ENCODE measurements at regions not wholly inside any gene's neighbourhood (a gene's known extent, or its start where the extent isn't known, plus 50 kb on each side); places are given as distances from the start of the nearest gene placed in this dataset.

DNA sequence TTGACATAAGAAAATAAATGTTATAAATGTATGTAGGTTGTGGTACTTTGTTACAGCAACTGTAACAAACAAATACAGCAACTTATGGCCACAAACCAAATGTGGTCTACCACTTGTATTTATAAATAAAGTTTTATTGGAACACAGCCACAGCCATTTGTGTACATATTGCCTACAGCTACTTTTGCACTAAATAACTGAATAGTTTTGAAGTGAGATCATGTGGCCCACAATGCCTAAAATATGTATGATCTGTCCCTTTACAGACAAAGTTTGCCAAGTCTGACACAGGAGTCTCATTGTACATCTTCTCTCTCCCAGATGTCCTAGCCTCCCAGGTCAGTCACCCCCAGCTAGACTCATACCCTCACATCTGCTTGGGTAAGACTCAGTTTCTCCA, 283.6 kb upstream of the PRDM9 start:
- H3K4me3 ChIP-seq (ENCODE audit: low read depth, low read length): no peak overlapping the region
- TF ChIP-seq, protein P1, sequence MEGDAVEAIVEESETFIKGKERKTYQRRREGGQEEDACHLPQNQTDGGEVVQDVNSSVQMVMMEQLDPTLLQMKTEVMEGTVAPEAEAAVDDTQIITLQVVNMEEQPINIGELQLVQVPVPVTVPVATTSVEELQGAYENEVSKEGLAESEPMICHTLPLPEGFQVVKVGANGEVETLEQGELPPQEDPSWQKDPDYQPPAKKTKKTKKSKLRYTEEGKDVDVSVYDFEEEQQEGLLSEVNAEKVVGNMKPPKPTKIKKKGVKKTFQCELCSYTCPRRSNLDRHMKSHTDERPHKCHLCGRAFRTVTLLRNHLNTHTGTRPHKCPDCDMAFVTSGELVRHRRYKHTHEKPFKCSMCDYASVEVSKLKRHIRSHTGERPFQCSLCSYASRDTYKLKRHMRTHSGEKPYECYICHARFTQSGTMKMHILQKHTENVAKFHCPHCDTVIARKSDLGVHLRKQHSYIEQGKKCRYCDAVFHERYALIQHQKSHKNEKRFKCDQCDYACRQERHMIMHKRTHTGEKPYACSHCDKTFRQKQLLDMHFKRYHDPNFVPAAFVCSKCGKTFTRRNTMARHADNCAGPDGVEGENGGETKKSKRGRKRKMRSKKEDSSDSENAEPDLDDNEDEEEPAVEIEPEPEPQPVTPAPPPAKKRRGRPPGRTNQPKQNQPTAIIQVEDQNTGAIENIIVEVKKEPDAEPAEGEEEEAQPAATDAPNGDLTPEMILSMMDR (IDR thresholded peaks at IDR 0.05; ENCODE audit: low read depth, low read length): no peak
- DNase-seq (ENCODE audit: low read depth, low spot score): peak; percentile 17
- in situ Hi-C loops (cut with HindIII; ENCODE audit: low sequenced_read_pairs): no loop called here

DNA sequence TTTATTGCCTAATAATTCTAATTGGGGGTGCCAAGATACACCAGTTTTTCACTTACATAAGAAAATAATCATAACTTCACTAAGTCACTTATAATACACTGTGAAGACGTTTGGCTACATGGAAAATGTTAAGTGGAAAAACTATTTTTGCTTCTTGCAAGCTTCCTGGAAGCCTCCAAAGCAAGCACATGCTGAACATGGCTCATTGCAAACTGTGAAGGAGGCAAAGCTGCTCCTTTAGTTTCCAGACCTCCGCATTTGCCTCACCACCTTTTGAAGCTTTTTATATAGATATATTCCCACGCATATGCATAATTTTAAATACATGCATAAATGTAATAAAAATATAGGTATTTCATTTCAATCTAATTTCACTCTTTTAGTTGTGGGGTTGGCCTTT, 285.6 kb upstream of the PRDM9 start:
- TF ChIP-seq, protein P1 (IDR thresholded peaks at IDR 0.05; ENCODE audit: low read depth, low read length): no peak
- no peak for DNase-seq (ENCODE audit: low read depth, low spot score)
- in situ Hi-C loops (cut with HindIII; ENCODE audit: low sequenced_read_pairs): no loop called here
- H3K4me3 ChIP-seq (ENCODE audit: low read depth, low read length): no peak overlapping the region

DNA sequence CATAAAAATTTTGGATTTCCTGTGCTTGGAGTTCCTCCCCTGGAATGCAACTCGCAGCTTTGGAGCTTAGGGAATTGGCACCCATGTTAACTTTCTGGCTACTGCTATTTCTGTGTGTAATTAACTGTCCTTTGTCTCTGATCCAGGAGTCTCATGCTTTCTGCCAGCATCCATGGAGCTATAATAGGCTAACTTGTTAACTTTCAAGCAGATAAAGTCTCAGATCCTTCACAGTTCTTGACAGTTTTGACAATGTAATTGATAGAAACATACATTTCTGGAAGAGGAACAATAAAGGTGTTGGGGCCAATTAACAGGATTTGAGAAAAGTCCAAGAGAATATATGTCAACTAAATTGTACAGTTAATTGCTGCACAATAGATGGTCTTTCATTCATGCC, 290.2 kb upstream of the PRDM9 start:
- DNase-seq (ENCODE audit: low read depth, low spot score): no peak
- no peak overlapping the region for H3K4me3 ChIP-seq (ENCODE audit: low read depth, low read length)
- in situ Hi-C loops (cut with HindIII; ENCODE audit: low sequenced_read_pairs): no loop called here
- TF ChIP-seq, protein P1 (IDR thresholded peaks at IDR 0.05; ENCODE audit: low read depth, low read length): no peak

DNA sequence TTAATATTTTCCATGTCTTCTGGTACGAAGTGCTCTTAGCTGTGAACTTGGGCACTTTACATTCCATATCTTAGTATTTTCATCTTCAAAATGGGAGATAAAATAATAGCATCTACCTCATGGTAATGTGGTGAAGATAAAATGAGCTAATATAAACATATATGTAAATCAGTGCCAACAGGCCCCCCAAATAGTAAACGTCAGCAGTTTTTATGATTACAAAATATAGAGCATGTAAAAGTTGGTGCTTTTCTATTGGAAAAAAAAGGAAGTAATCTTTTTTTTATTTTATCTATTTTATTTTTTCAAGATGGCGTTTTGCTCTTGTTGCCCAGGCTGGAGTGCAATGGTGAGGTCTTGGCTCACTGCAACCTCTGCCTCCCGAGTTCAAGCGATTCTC, 291.1 kb upstream of the PRDM9 start:
- H3K4me3 ChIP-seq (ENCODE audit: low read depth, low read length): no peak overlapping the region
- in situ Hi-C loops (cut with HindIII; ENCODE audit: low sequenced_read_pairs): no loop called here
- TF ChIP-seq, protein P1 (IDR thresholded peaks at IDR 0.05; ENCODE audit: low read depth, low read length): no peak
- no peak for DNase-seq (ENCODE audit: low read depth, low spot score)

DNA sequence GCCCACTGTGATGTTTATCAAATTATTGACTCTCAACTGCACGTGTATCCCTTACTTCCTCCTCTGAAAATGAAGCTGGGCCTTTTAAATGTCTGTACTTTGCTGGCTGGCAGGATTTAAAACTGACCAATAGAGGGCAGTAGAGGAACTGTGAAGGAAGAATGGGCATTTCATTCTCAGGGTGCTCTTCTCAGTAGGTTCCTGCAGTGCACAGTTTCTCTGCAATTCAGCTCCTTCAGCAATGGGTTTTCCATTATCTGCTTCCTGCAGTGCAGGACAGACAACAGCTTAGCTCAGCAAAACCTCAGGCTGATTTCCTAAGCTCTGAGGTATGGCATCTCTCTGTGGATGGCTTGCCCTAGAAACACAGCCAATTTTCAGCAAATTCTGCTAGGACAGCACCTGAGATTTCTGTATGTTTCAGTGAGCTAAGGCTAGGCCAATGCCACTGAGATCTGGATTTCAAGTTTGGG, 298.4 kb upstream of the PRDM9 start:
- H3K4me3 ChIP-seq (ENCODE audit: low read depth, low read length): no peak overlapping the region
- DNase-seq (ENCODE audit: low read depth, low spot score): peak; percentile 29
- in situ Hi-C loops (cut with HindIII; ENCODE audit: low sequenced_read_pairs): no loop called here
- TF ChIP-seq, protein P1 (IDR thresholded peaks at IDR 0.05; ENCODE audit: low read depth, low read length): peak; percentile 53

DNA sequence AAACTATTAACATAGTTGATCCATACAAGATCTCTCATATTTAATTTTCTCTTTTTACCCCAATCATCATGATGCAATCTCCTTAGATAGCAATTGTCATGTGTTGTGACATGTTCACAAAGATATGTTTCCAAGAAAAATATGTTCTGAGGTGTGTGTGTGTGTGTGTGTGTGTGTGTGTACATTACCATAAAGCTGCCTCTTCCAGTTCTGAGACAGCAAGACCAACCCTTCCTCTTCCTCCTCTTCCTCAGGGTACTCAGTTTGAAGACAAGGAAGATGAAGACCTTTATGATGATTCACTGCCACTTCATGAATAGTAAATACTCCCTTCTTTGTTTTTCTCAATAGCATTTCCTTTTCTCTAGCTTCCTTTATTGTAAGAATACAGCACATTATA, 303.3 kb upstream of the PRDM9 start:
- DNase-seq (ENCODE audit: low read depth, low spot score): no peak
- TF ChIP-seq, protein P1 (IDR thresholded peaks at IDR 0.05; ENCODE audit: low read depth, low read length): no peak
- H3K4me3 ChIP-seq (ENCODE audit: low read depth, low read length): no peak overlapping the region
- in situ Hi-C loops (cut with HindIII; ENCODE audit: low sequenced_read_pairs): no loop called here
